ENCODE measurements at regions not wholly inside any gene's neighbourhood (a gene's known extent, or its start where the extent isn't known, plus 50 kb on each side); places are given as distances from the start of the nearest gene placed in this dataset.

DNA sequence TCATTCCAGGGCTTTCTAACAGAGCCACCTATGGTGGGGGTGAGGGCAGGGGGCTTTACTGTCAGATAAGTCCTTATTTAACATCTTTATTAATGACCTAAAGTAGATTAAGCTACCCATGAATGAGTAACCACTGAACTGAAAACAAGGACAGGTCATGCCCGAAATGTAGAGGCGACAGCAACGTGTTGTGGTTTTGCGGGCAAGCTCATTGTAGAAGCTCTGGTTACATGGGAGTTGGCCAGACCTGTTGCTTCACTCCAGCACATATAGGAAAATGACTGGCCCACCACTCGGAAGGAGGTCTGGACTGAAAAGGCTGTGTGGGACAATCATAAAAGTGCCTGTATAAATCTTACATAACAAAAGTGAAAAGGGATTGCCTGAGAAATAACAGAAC lies 109.6 kb upstream of the NDP start:
- no peak overlapping the region for H3K27ac ChIP-seq (ENCODE audit: insufficient read depth, low read length)
- H2AFZ ChIP-seq (ENCODE audit: low read length) = no peak overlapping the region
- H3K9me3 ChIP-seq (ENCODE audit: control insufficient read depth, insufficient read depth, low read depth, low read length) = no peaks in the 10 kb centered on the region
- H3K4me1 ChIP-seq (ENCODE audit: control insufficient read depth, extremely low read depth, insufficient read depth, low read length) = no peaks in the 10 kb centered on the region
- no peaks in the 10 kb centered on the region for H3K36me3 ChIP-seq (ENCODE audit: control insufficient read depth, insufficient read depth, low read length)
- no peak overlapping the region for H3K4me2 ChIP-seq (ENCODE audit: extremely low read depth, insufficient read depth, low read length)
- no peak overlapping the region for H3K4me3 ChIP-seq (replicated peaks in 1 of 4; ENCODE audit: control extremely low read depth in 1 of 4, insufficient read depth in 1 of 4, low read depth in 3 of 4, low read length in 4 of 4)
- DNase-seq (ENCODE audit: low read depth in 2 of 2) = peak in 1 of 2 donors; percentile 30
- H3K9ac ChIP-seq (ENCODE audit: insufficient read depth, low read length) = no peak overlapping the region
- TF ChIP-seq EZH2 (IDR thresholded peaks at IDR 0.05; ENCODE audit: low read length, missing control alignments) = no peak
- TF ChIP-seq, protein P1, sequence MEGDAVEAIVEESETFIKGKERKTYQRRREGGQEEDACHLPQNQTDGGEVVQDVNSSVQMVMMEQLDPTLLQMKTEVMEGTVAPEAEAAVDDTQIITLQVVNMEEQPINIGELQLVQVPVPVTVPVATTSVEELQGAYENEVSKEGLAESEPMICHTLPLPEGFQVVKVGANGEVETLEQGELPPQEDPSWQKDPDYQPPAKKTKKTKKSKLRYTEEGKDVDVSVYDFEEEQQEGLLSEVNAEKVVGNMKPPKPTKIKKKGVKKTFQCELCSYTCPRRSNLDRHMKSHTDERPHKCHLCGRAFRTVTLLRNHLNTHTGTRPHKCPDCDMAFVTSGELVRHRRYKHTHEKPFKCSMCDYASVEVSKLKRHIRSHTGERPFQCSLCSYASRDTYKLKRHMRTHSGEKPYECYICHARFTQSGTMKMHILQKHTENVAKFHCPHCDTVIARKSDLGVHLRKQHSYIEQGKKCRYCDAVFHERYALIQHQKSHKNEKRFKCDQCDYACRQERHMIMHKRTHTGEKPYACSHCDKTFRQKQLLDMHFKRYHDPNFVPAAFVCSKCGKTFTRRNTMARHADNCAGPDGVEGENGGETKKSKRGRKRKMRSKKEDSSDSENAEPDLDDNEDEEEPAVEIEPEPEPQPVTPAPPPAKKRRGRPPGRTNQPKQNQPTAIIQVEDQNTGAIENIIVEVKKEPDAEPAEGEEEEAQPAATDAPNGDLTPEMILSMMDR (conservative IDR thresholded peaks at IDR 0.05 in 1 of 2, IDR thresholded peaks at IDR 0.05 in 1 of 2; ENCODE audit: low read depth in 1 of 2, low read length in 2 of 2) = no peak
- no peaks in the 10 kb centered on the region for H3K79me2 ChIP-seq (ENCODE audit: control insufficient read depth, insufficient read depth, low read length)
- no peaks in the 10 kb centered on the region for H3K27me3 ChIP-seq (ENCODE audit: control insufficient read depth, insufficient read depth, low read length)
- H4K20me1 ChIP-seq (ENCODE audit: control insufficient read depth, extremely low read depth, insufficient read depth, low read length) = no peaks in the 10 kb centered on the region

DNA sequence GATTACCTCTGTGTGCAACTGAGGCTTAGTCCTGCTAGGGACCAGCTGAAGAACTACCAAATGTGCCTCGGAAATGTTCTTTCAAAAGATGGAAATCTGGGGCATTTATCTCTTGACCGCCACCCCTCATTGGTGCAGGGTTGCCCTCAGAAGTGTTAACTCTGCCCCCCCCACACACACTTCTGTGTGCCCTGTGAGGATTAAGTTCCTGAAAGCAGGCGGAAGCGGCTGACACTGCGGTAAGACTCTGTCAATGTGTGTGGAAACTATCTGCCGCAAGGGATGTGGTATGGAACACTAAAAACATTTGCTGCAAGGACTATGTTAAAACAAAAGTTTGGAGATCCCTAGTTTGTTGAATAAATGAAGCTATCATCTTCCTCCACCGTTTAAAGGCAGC lies 106.9 kb upstream of the NDP start:
- Histone ChIP-seq H3K9ac (ENCODE audit: insufficient read depth, low read length) (no peak overlapping the region), H3K4me2 (ENCODE audit: extremely low read depth, insufficient read depth, low read length) (no peak overlapping the region), H3K27ac (ENCODE audit: insufficient read depth, low read length) (no peak overlapping the region), H3K36me3 (ENCODE audit: control insufficient read depth, insufficient read depth, low read length) (no peaks in the 10 kb centered on the region), H3K9me3 (ENCODE audit: control insufficient read depth, insufficient read depth, low read depth, low read length) (no peaks in the 10 kb centered on the region), H3K79me2 (ENCODE audit: control insufficient read depth, insufficient read depth, low read length) (no peaks in the 10 kb centered on the region), H3K4me3 (replicated peaks in 1 of 4; ENCODE audit: control extremely low read depth in 1 of 4, insufficient read depth in 1 of 4, low read depth in 3 of 4, low read length in 4 of 4) (no peak overlapping the region), H3K27me3 (ENCODE audit: control insufficient read depth, insufficient read depth, low read length) (no peaks in the 10 kb centered on the region), H3K4me1 (ENCODE audit: control insufficient read depth, extremely low read depth, insufficient read depth, low read length) (no peaks in the 10 kb centered on the region), H4K20me1 (ENCODE audit: control insufficient read depth, extremely low read depth, insufficient read depth, low read length) (no peaks in the 10 kb centered on the region), H2AFZ (ENCODE audit: low read length) (no peak overlapping the region)
- no peak for TF ChIP-seq EZH2 (IDR thresholded peaks at IDR 0.05; ENCODE audit: low read length, missing control alignments)
- TF ChIP-seq, protein P1 (conservative IDR thresholded peaks at IDR 0.05 in 1 of 2, IDR thresholded peaks at IDR 0.05 in 1 of 2; ENCODE audit: low read depth in 1 of 2, low read length in 2 of 2) = no peak
- no peak for DNase-seq (ENCODE audit: low read depth in 2 of 2)

DNA sequence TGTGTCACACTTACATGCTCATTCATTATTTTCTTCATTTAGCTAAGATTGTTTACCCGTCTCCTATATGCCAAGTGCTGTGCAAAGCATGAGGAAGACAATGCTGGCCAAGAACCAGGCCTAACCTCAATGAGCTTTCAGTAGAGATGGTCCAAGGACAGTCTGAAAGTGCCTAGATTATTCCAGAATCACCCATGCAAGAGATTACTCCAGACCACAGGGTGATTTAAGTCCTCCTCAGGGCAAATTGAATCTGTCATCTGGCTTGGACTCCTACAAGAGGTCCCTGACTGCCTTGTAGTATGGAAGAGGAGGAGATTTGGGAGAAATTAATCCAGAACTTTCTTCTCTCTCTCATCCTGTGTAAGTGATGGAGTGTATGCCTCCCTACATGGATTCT lies 99.4 kb upstream of the NDP start:
- H3K79me2 ChIP-seq (ENCODE audit: control insufficient read depth, insufficient read depth, low read length) = no peaks in the 10 kb centered on the region
- H3K9ac ChIP-seq (ENCODE audit: insufficient read depth, low read length) = no peak overlapping the region
- no peak overlapping the region for H3K27ac ChIP-seq (ENCODE audit: insufficient read depth, low read length)
- H3K4me2 ChIP-seq (ENCODE audit: extremely low read depth, insufficient read depth, low read length) = no peak overlapping the region
- H3K27me3 ChIP-seq (ENCODE audit: control insufficient read depth, insufficient read depth, low read length) = no peaks in the 10 kb centered on the region
- no peaks in the 10 kb centered on the region for H3K36me3 ChIP-seq (ENCODE audit: control insufficient read depth, insufficient read depth, low read length)
- no peaks in the 10 kb centered on the region for H3K9me3 ChIP-seq (ENCODE audit: control insufficient read depth, insufficient read depth, low read depth, low read length)
- no peaks in the 10 kb centered on the region for H4K20me1 ChIP-seq (ENCODE audit: control insufficient read depth, extremely low read depth, insufficient read depth, low read length)
- DNase-seq (ENCODE audit: low read depth in 2 of 2) = peak in 1 of 2 donors; percentile 17
- no peak overlapping the region for H2AFZ ChIP-seq (ENCODE audit: low read length)
- no peak overlapping the region for H3K4me3 ChIP-seq (replicated peaks in 1 of 4; ENCODE audit: control extremely low read depth in 1 of 4, insufficient read depth in 1 of 4, low read depth in 3 of 4, low read length in 4 of 4)
- peaks cover 4% of the 10 kb centered on the region for H3K4me1 ChIP-seq (ENCODE audit: control insufficient read depth, extremely low read depth, insufficient read depth, low read length)
- no peak for TF ChIP-seq EZH2 (IDR thresholded peaks at IDR 0.05; ENCODE audit: low read length, missing control alignments)
- TF ChIP-seq, protein P1 (conservative IDR thresholded peaks at IDR 0.05 in 1 of 2, IDR thresholded peaks at IDR 0.05 in 1 of 2; ENCODE audit: low read depth in 1 of 2, low read length in 2 of 2) = no peak

All from fibroblast of lung (primary cell).